ENCODE measurements at regions not wholly inside any gene's neighbourhood (a gene's known extent, or its start where the extent isn't known, plus 50 kb on each side); places are given as distances from the start of the nearest gene placed in this dataset.

GRCh38 chr13:80473695-80474094 is 132.8 kb upstream of the SPRY2 start (continued):
- TF ChIP-seq ELK1 (IDR thresholded peaks at IDR 0.05; ENCODE audit: low read depth, low read length) (no peak), EP300 (IDR thresholded peaks at IDR 0.05) (peak; percentile 46 to 51; a peak in 2 of 5 replicates), MAFK (IDR thresholded peaks at IDR 0.05; ENCODE audit: partially characterized antibody) (no peak), KDM1A (IDR thresholded peaks at IDR 0.05; ENCODE audit: low read depth) (no peak), PHF8 (IDR thresholded peaks at IDR 0.05; ENCODE audit: borderline replicate concordance, low read depth) (no peak), EHMT2 (IDR thresholded peaks at IDR 0.05; ENCODE audit: low read depth) (no peak), HOXB13 (CRISPR knock-in tag; IDR thresholded peaks at IDR 0.05; ENCODE audit: low read depth) (no peak), TP53 (CRISPR knock-in tag; IDR thresholded peaks at IDR 0.05) (no peak), MAZ (IDR thresholded peaks at IDR 0.05; ENCODE audit: borderline replicate concordance, low read depth, low read length) (no peak), RCOR1 (IDR thresholded peaks at IDR 0.05; ENCODE audit: low read depth, low read length) (no peak), JUN (IDR thresholded peaks at IDR 0.05) (peak; percentile 26 to 39; a peak in 2 of 5 replicates), JUNB (IDR thresholded peaks at IDR 0.05) (peak; percentile 76), ATOH8 (CRISPR knock-in tag; IDR thresholded peaks at IDR 0.05; ENCODE audit: low read depth) (no peak), EHF (CRISPR knock-in tag; IDR thresholded peaks at IDR 0.05) (no peak), CHD4 (IDR thresholded peaks at IDR 0.05; ENCODE audit: borderline replicate concordance) (no peak), POLR2AphosphoS2 (conservative IDR thresholded peaks at IDR 0.05; ENCODE audit: low read length) (no peak), MAX (IDR thresholded peaks at IDR 0.05) (peak; percentile 40; the same call in 1 of the 2 replicates), ZNF302 (CRISPR knock-in tag; IDR thresholded peaks at IDR 0.05) (no peak), GATA3 (IDR thresholded peaks at IDR 0.05; ENCODE audit: borderline replicate concordance) (peak; percentile 59; the same call in 1 of the 2 replicates), HEYL (CRISPR knock-in tag; IDR thresholded peaks at IDR 0.05) (no peak), FOXS1 (CRISPR knock-in tag; IDR thresholded peaks at IDR 0.05) (no peak), RARB (CRISPR knock-in tag; IDR thresholded peaks at IDR 0.05) (no peak), CHD2 (IDR thresholded peaks at IDR 0.05; ENCODE audit: low read length, partially characterized antibody) (no peak), BCL3 (IDR thresholded peaks at IDR 0.05) (no peak), POLR2A (IDR thresholded peaks at IDR 0.05; ENCODE audit: low read length) (no peak), RFX5 (IDR thresholded peaks at IDR 0.05) (no peak), CTCF (IDR thresholded peaks at IDR 0.05) (no peak), ZC3H11A (IDR thresholded peaks at IDR 0.05) (no peak), NPAS2 (CRISPR knock-in tag; IDR thresholded peaks at IDR 0.05; ENCODE audit: borderline replicate concordance) (no peak), RNF2 (IDR thresholded peaks at IDR 0.05; ENCODE audit: borderline replicate concordance, low read depth) (no peak), HDAC2 (IDR thresholded peaks at IDR 0.05) (no peak), HOXA7 (CRISPR knock-in tag; IDR thresholded peaks at IDR 0.05) (no peak), FOSB (CRISPR knock-in tag; IDR thresholded peaks at IDR 0.05) (no peak), NR3C1 (IDR thresholded peaks at IDR 0.05) (no peak)

All from A549 (cell line).